Kidney (tissue), 13 donors: ENCODE measurements at regions not wholly inside any gene's neighbourhood (a gene's known extent, or its start where the extent isn't known, plus 50 kb on each side); places are given as distances from the start of the nearest gene placed in this dataset.

Source experiments
- DNase-seq, 5 donors: peaks; one replicate each; pipeline ENCODE4 v3.0.0-alpha.2; 2013 to 2020
- FAIRE-seq: peaks from 2 replicates; lab custom pipeline; 2012; peaks lifted over from hg19 to GRCh38; lab: Jason Lieb, UNC
- H3K27ac ChIP-seq, 2 donors: one replicate each; pipeline ENCODE4 v1.7.0; 2013; ENCODE audit warnings: low read depth in 2 of 2, low read length in 2 of 2, inconsistent platforms in 1 of 2
- H3K27me3 ChIP-seq: one replicate; pipeline ENCODE4 v1.7.1; 2013; ENCODE audit warnings: low read length, inconsistent platforms; ENCODE audit not compliant: control insufficient read depth, insufficient read depth
- H3K36me3 ChIP-seq, 3 donors: one replicate each; pipeline versions ENCODE4 v1.7.0 to v1.7.1; 2013; ENCODE audit warnings: low read length in 3 of 3, control low read depth in 1 of 3, inconsistent platforms in 1 of 3; ENCODE audit not compliant: insufficient read depth in 3 of 3, control insufficient read depth in 2 of 3
- H3K4me1 ChIP-seq, 3 donors: one replicate each; pipeline versions ENCODE4 v1.7.0 to v1.7.1; 2013; ENCODE audit warnings: low read length in 3 of 3, inconsistent platforms in 1 of 3, low read depth in 1 of 3; ENCODE audit not compliant: control insufficient read depth in 2 of 3, insufficient read depth in 2 of 3
- H3K4me3 ChIP-seq, 3 donors: one replicate each; pipeline versions ENCODE4 v1.7.0 to v1.8.1; 2013; ENCODE audit warnings: low read length in 3 of 3, control low read depth in 1 of 3, inconsistent platforms in 1 of 3
- H3K9ac ChIP-seq, 3 donors: one replicate each; pipeline versions ENCODE4 v1.7.0 to v1.7.1; 2013; ENCODE audit warnings: low read length in 3 of 3, control low read depth in 1 of 3, inconsistent platforms in 1 of 3
- H3K9me3 ChIP-seq, 3 donors: one replicate each; pipeline versions ENCODE4 v1.7.0 to v1.7.1; 2013; ENCODE audit warnings: low read length in 3 of 3, control low read depth in 1 of 3, inconsistent platforms in 1 of 3; ENCODE audit not compliant: control insufficient read depth in 2 of 3, insufficient read depth in 1 of 3
- intact Hi-C: fragments of 100-400 bp; cut with DNase I; formaldehyde crosslinking; loops from one replicate; pipeline ENCODE4 v1.11.1; 2022
- TF ChIP-seq, protein P1 (sequence below): IDR thresholded peaks from 3 replicates; pipeline ENCODE4 v1.5.1; 2012; ENCODE audit warnings: mild to moderate bottlenecking, moderate library complexity, borderline replicate concordance; ENCODE audit not compliant: insufficient read depth; ENCODE audit errors: extremely low read depth
- donor health status: control.
- donor health status: control.
- donor health status: control.
- donor health status: control.
- donor health status: control.
- donor health status: DM: yes; HTN: yes; CAD: no.
- donor health status: Normal renal cell carcinoma (clear cell type).

DNA sequence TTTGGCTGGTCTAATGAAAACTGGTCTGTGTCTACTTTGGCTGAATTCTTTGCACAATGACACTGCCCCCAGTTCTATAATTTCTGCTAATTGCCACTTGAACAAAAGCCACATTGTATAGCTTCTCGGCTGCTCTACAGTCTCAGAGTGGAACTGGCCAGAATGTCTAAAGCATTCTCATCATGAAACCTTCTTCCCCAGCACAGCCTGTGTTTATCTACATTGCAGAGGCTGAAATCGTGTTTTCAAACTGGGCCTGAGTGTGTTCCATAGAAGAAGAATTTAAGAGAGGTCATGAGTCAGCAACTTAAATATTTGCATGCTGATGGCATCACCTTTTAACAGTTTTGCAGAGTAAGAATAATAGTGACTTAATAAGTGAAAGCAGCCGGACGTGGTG is 177.2 kb downstream of the BUB3 start:
- H3K27me3 ChIP-seq: no peaks in the 10 kb centered on the region

DNA sequence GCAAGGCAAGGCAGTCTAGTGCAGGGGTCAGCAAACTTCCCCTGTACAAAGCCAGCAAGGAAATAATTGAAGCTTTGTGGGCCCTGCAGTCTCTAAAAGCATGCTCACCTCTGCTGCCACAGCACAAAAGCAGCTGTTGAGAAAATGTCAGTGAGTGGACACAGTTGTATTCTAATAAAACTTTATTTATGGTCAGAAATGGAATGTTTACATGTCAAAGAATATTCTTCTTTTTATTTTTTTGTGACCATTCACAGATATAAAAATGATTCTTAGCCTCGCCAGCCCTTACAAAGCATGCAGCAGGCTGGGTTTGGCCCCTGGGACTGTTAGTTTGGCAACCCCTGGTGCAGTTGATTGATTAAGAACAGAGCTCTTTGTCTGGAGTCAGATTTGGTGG is 192.4 kb downstream of the BUB3 start:
- Histone ChIP-seq H3K4me3 (no peak overlapping the region), H3K27me3 (no peaks in the 10 kb centered on the region), H3K9me3 (no peaks in the 10 kb centered on the region), H3K36me3 (no peaks in the 10 kb centered on the region), H3K4me1 (no peaks in the 10 kb centered on the region), H3K9ac (no peak overlapping the region), H3K27ac (no peak overlapping the region)
- intact Hi-C loops: no loop called here
- no peak for FAIRE-seq
- no peak for DNase-seq
- TF ChIP-seq, protein P1, sequence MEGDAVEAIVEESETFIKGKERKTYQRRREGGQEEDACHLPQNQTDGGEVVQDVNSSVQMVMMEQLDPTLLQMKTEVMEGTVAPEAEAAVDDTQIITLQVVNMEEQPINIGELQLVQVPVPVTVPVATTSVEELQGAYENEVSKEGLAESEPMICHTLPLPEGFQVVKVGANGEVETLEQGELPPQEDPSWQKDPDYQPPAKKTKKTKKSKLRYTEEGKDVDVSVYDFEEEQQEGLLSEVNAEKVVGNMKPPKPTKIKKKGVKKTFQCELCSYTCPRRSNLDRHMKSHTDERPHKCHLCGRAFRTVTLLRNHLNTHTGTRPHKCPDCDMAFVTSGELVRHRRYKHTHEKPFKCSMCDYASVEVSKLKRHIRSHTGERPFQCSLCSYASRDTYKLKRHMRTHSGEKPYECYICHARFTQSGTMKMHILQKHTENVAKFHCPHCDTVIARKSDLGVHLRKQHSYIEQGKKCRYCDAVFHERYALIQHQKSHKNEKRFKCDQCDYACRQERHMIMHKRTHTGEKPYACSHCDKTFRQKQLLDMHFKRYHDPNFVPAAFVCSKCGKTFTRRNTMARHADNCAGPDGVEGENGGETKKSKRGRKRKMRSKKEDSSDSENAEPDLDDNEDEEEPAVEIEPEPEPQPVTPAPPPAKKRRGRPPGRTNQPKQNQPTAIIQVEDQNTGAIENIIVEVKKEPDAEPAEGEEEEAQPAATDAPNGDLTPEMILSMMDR: no peak

More for the DNA sequence above, 177.2 kb downstream of the BUB3 start:
- TF ChIP-seq, protein P1: no peak
- H3K9ac ChIP-seq: no peak overlapping the region
- no peaks in the 10 kb centered on the region for H3K36me3 ChIP-seq
- H3K4me3 ChIP-seq: no peak overlapping the region
- intact Hi-C loops: no loop called here
- H3K9me3 ChIP-seq: peaks cover 0 to 2% (median 0%) of the 10 kb centered on the region in 3 donors
- DNase-seq (no peak), FAIRE-seq (no peak)
- no peaks in the 10 kb centered on the region for H3K4me1 ChIP-seq
- H3K27ac ChIP-seq: no peak overlapping the region

DNA sequence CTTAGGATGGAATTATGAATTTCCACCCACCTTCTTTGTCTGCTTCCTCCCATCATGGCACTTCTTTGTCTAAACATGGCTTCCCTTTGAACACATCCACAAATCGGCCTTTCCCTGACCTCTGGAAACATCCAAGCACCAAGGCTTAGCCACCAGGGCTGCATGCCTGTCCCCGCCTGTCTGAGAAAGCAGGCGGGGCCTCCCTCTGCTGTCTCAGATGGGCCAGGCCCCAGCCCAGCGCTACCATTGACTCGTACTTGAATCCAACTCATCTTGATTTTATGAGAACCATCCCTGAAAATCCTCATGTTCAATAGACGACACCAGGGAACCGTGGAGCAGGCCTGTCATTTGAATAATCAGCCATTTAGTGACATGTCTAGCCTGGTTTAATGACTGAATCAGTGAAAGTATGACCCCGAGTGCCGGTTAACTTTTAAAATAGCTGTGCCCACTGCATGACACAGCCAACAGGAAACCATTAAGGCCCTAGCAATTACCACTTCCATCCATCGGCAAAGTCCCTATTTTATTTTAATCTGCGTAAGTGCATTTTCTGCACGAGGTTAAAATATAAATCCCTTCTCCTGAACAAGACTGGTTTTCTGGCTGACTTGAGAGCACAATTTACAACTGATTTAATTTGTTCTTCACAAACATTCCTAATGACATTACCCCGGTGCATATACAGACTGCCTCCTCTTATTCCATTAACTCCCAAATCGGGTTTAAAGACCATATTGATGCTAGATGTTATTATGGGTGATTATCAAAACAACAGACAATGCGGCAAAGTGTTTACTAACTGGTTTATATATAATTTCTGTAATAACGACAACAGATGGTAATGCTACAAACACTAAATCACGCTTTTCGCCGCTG is 194.7 kb downstream of the BUB3 start:
- DNase-seq (no peak), FAIRE-seq (no peak)
- Histone ChIP-seq H3K9me3 (no peaks in the 10 kb centered on the region), H3K27ac (no peak overlapping the region), H3K4me1 (no peaks in the 10 kb centered on the region), H3K9ac (no peak overlapping the region), H3K36me3 (no peaks in the 10 kb centered on the region), H3K27me3 (no peaks in the 10 kb centered on the region), H3K4me3 (no peak overlapping the region)
- intact Hi-C loops: no loop called here
- TF ChIP-seq, protein P1: no peak
